ENCODE measurements at regions not wholly inside any gene's neighbourhood (a gene's known extent, or its start where the extent isn't known, plus 50 kb on each side); places are given as distances from the start of the nearest gene placed in this dataset.

DNA sequence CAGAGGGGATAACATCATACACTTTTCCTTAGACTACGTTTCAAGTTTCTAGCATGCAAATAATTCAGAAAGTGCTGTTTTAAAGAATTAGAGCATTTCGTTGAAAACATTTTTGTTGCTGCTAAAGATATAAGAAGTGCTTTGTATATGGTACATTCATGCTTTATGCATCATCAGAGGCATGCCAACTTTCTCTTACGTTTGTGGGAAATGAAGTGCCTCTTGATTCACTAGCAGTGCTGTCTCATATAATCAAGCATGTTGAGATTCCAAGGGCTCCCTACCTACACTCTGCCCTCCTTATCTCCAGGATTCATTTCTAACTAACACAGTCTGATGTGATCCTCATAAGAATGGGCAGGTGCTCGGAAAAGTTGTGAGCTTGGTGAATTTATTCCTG lies 748.6 kb upstream of the DDX18 start:
- no peak for DNase-seq (ENCODE audit: extremely low spot score, unreplicated experiment)
- no peak overlapping the region for H3K4me3 Mint-ChIP-seq (ENCODE audit: unreplicated experiment)
- peaks cover 11% of the 10 kb centered on the region for H3K9me3 Mint-ChIP-seq (ENCODE audit: unreplicated experiment)
- no peaks in the 10 kb centered on the region for H3K4me1 Mint-ChIP-seq (ENCODE audit: unreplicated experiment)
- H3K27ac Mint-ChIP-seq (ENCODE audit: unreplicated experiment), result no peak overlapping the region
- TF ChIP-seq, protein P1, sequence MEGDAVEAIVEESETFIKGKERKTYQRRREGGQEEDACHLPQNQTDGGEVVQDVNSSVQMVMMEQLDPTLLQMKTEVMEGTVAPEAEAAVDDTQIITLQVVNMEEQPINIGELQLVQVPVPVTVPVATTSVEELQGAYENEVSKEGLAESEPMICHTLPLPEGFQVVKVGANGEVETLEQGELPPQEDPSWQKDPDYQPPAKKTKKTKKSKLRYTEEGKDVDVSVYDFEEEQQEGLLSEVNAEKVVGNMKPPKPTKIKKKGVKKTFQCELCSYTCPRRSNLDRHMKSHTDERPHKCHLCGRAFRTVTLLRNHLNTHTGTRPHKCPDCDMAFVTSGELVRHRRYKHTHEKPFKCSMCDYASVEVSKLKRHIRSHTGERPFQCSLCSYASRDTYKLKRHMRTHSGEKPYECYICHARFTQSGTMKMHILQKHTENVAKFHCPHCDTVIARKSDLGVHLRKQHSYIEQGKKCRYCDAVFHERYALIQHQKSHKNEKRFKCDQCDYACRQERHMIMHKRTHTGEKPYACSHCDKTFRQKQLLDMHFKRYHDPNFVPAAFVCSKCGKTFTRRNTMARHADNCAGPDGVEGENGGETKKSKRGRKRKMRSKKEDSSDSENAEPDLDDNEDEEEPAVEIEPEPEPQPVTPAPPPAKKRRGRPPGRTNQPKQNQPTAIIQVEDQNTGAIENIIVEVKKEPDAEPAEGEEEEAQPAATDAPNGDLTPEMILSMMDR (IDR thresholded peaks at IDR 0.05), result no peak
- H3K36me3 Mint-ChIP-seq (ENCODE audit: unreplicated experiment), result no peaks in the 10 kb centered on the region
- H3K27me3 Mint-ChIP-seq (ENCODE audit: unreplicated experiment), result no peaks in the 10 kb centered on the region

DNA sequence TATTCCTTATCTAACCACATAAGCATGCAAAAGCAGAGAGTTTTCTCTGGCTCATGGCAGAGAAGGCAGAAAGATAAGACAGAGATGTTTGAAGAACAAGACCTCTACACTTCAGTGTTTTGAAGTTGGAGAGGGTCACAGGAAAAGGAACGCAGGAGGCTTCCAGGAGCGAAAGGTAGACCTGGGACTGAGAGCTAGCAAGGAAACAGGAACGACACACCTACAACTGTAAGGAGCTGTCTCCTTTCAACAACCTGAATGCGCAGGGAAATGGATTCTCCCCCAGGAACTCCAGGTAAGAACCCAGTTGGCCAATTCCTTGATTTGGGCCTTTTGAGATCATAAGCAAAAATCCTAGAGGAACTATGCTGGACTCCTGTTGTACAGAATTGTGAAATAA lies 746.6 kb upstream of the DDX18 start:
- Mint-ChIP-seq H3K36me3 (ENCODE audit: unreplicated experiment) (no peaks in the 10 kb centered on the region), H3K27ac (ENCODE audit: unreplicated experiment) (no peak overlapping the region), H3K4me3 (ENCODE audit: unreplicated experiment) (no peak overlapping the region), H3K4me1 (ENCODE audit: unreplicated experiment) (no peaks in the 10 kb centered on the region), H3K9me3 (ENCODE audit: unreplicated experiment) (peaks cover 18% of the 10 kb centered on the region), H3K27me3 (ENCODE audit: unreplicated experiment) (no peaks in the 10 kb centered on the region)
- TF ChIP-seq, protein P1 (IDR thresholded peaks at IDR 0.05), result no peak
- no peak for DNase-seq (ENCODE audit: extremely low spot score, unreplicated experiment)

DNA sequence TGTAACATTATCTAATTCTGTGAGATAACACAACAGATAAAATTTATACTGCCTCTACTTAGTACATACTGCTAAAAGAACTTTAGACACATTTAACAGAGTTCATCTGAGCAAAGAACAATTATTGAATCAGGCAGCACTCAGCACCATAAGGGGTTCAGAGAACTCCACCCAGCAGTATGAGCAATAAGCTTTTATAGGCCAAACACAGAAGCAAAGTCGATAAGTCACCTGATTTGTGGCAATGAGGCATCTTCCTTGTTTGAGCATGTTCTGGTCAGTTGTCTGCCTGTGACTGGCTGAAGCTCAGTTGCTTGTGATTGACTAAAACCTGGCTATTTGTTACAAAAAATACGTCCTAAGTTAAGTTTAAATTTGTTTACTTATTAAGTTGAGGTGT lies 746.1 kb upstream of the DDX18 start:
- no peak overlapping the region for H3K27ac Mint-ChIP-seq (ENCODE audit: unreplicated experiment)

DNA sequence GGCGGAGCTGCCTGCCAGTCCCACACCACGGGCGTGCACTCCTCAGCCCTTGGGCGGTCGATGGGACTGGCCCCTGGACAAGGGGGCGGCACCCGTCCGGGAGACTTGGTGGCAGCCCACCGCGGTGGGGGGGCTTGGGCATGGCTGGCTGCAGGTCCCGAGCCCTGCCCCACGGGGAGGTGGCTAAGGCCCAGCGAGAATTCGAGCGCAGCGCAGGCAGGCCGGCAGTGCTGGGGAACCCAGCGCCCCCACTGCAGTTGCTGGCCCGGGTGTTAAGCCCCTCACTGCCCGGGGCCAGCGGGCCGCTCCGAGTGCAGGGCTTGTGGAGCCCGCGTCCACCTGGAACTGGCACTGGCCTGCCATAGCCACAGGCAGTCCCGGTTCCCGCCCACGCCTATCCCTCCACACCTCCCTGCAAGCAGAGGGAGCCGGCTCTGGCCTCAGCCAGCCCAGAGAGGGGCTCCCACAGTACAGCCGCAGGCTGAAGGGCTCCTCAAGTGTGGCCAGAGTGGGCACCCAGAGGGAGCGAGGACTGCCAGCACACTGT lies 742.9 kb upstream of the DDX18 start:
- H3K4me3 Mint-ChIP-seq (ENCODE audit: unreplicated experiment), result no peak overlapping the region
- H3K36me3 Mint-ChIP-seq (ENCODE audit: unreplicated experiment), result no peaks in the 10 kb centered on the region
- no peak overlapping the region for H3K27ac Mint-ChIP-seq (ENCODE audit: unreplicated experiment)
- H3K9me3 Mint-ChIP-seq (ENCODE audit: unreplicated experiment), result peaks cover 20% of the 10 kb centered on the region
- H3K27me3 Mint-ChIP-seq (ENCODE audit: unreplicated experiment), result no peaks in the 10 kb centered on the region
- H3K4me1 Mint-ChIP-seq (ENCODE audit: unreplicated experiment), result no peaks in the 10 kb centered on the region
- peak; percentile 83 for DNase-seq (ENCODE audit: extremely low spot score, unreplicated experiment)
- TF ChIP-seq, protein P1 (IDR thresholded peaks at IDR 0.05), result no peak

More for the DNA sequence above, 746.1 kb upstream of the DDX18 start:
- H3K4me3 Mint-ChIP-seq (ENCODE audit: unreplicated experiment), result no peak overlapping the region
- no peaks in the 10 kb centered on the region for H3K36me3 Mint-ChIP-seq (ENCODE audit: unreplicated experiment)
- peaks cover 19% of the 10 kb centered on the region for H3K9me3 Mint-ChIP-seq (ENCODE audit: unreplicated experiment)
- no peak for DNase-seq (ENCODE audit: extremely low spot score, unreplicated experiment)
- TF ChIP-seq, protein P1 (IDR thresholded peaks at IDR 0.05), result no peak
- no peaks in the 10 kb centered on the region for H3K4me1 Mint-ChIP-seq (ENCODE audit: unreplicated experiment)
- H3K27me3 Mint-ChIP-seq (ENCODE audit: unreplicated experiment), result no peaks in the 10 kb centered on the region

GRCh38 chr2:117074756-117075155 lies 739.7 kb upstream of the DDX18 start:
- TF ChIP-seq, protein P1 (IDR thresholded peaks at IDR 0.05), result no peak
- H3K27ac Mint-ChIP-seq (ENCODE audit: unreplicated experiment), result no peak overlapping the region
- no peak overlapping the region for H3K4me3 Mint-ChIP-seq (ENCODE audit: unreplicated experiment)
- H3K4me1 Mint-ChIP-seq (ENCODE audit: unreplicated experiment), result no peaks in the 10 kb centered on the region
- no peak for DNase-seq (ENCODE audit: extremely low spot score, unreplicated experiment)
- peaks cover 32% of the 10 kb centered on the region for H3K9me3 Mint-ChIP-seq (ENCODE audit: unreplicated experiment)
- no peaks in the 10 kb centered on the region for H3K27me3 Mint-ChIP-seq (ENCODE audit: unreplicated experiment)
- H3K36me3 Mint-ChIP-seq (ENCODE audit: unreplicated experiment), result no peaks in the 10 kb centered on the region
